Panc1 (cell line): ENCODE measurements at regions not wholly inside any gene's neighbourhood (a gene's known extent, or its start where the extent isn't known, plus 50 kb on each side); places are given as distances from the start of the nearest gene placed in this dataset.

Experiments
- ATAC-seq: fragments of 200-7000 bp; cut with Tn5 transposase; 2 replicates; pipeline ENCODE4 v1.9.1; 2020; ENCODE audit warnings: mild to moderate bottlenecking, moderate library complexity
- BruUV-seq: library from RNA; stranded (reverse); fragments of 400-500 nt; replicated peaks from 2 replicates; lab custom pipeline; 2021; lab: Mats Ljungman, UMichigan
- CTCF ChIA-PET: fragments of 300-600 bp; sonication (Branson Sonifier 250); formaldehyde crosslinking; loops from one replicate; lab custom pipeline; 2022; ENCODE audit warnings: antibody characterized with exemption; lab: Charles Lee
- POLR2A ChIA-PET: fragments of 300-600 bp; sonication (Branson Sonifier 250); formaldehyde crosslinking; loops from one replicate; lab custom pipeline; 2022; ENCODE audit warnings: antibody characterized with exemption; lab: Charles Lee
- DNase-seq: peaks from one replicate; pipeline ENCODE4 v3.0.0-alpha.2; 2010; ENCODE audit warnings: low read depth, low spot score
- H3K27ac ChIP-seq: 2 replicates; pipeline ENCODE4 v1.5.1; 2011; ENCODE audit warnings: mild to moderate bottlenecking, low read length, inconsistent platforms
- H3K27me3 ChIP-seq: fragments of 200-500 bp; sonication (Bioruptor generic); 2 replicates; pipeline ENCODE4 v1.6.0; 2014; ENCODE audit warnings: low read length, inconsistent platforms; ENCODE audit not compliant: control insufficient read depth, insufficient read depth
- H3K36me3 ChIP-seq: fragments of 200-500 bp; sonication (Bioruptor generic); 2 replicates; pipeline ENCODE4 v1.5.1; 2014; ENCODE audit warnings: inconsistent platforms, mild to moderate bottlenecking, low read length, moderate library complexity; ENCODE audit not compliant: control insufficient read depth, insufficient read depth
- H3K4me1 ChIP-seq: 2 replicates; pipeline ENCODE4 v1.5.1; 2011; ENCODE audit warnings: inconsistent platforms, mild to moderate bottlenecking, low read length, moderate library complexity; ENCODE audit not compliant: control insufficient read depth, insufficient read depth
- H3K4me3 ChIP-seq, 2 experiments: 2 replicates each; pipeline ENCODE4 v1.5.1; 2011 to 2012; ENCODE audit warnings: low read depth in 2 of 2, low read length in 2 of 2, mild to moderate bottlenecking in 2 of 2, inconsistent platforms in 1 of 2, moderate library complexity in 1 of 2
- H3K9me3 ChIP-seq: fragments of 200-500 bp; sonication (Bioruptor generic); 2 replicates; pipeline ENCODE4 v1.5.1; 2014; ENCODE audit warnings: low read depth, mild to moderate bottlenecking, inconsistent platforms, low read length, moderate library complexity; ENCODE audit not compliant: control insufficient read depth, insufficient read depth
- POLR2AphosphoS5 ChIP-seq: IDR thresholded peaks from 2 replicates; pipeline ENCODE4 v1.6.1; 2012; ENCODE audit warnings: mild to moderate bottlenecking, low read depth, low read length, moderate library complexity
- SIN3A ChIP-seq: IDR thresholded peaks from 2 replicates; pipeline ENCODE4 v1.6.1; 2012; ENCODE audit warnings: low read depth, mild to moderate bottlenecking, low read length, moderate library complexity, borderline replicate concordance; ENCODE audit not compliant: insufficient read depth
- TCF7L2 ChIP-seq: IDR thresholded peaks from 2 replicates; pipeline ENCODE4 v1.6.1; 2011; ENCODE audit warnings: mild to moderate bottlenecking, low read depth, low read length, inconsistent platforms
- in situ Hi-C: cut with HindIII; loops from 2 replicates; pipeline ENCODE4 v1.10.0; 2016; ENCODE audit warnings: low sequenced_read_pairs, low pct_unique_long_range_greater_than_20kb
- intact Hi-C: fragments of 100-400 bp; cut with micrococcal nuclease; formaldehyde crosslinking; loops from one replicate; pipeline ENCODE4 v1.10.0; 2022; ENCODE audit not compliant: unreplicated experiment
- TF ChIP-seq, protein P1 (sequence below): fragments of 450-650 bp; IDR thresholded peaks from 2 replicates; pipeline ENCODE4 v1.5.1; 2017; ENCODE audit warnings: mild to moderate bottlenecking
- TF ChIP-seq, protein P2 (sequence below), 2 experiments: IDR thresholded peaks; 2 replicates each; pipeline ENCODE4 v1.6.1; 2011 to 2012; ENCODE audit warnings: low read depth in 2 of 2, control low read depth in 1 of 2, low read length in 1 of 2, mild to moderate bottlenecking in 1 of 2, moderate library complexity in 1 of 2; ENCODE audit not compliant: insufficient read depth in 1 of 2

DNA sequence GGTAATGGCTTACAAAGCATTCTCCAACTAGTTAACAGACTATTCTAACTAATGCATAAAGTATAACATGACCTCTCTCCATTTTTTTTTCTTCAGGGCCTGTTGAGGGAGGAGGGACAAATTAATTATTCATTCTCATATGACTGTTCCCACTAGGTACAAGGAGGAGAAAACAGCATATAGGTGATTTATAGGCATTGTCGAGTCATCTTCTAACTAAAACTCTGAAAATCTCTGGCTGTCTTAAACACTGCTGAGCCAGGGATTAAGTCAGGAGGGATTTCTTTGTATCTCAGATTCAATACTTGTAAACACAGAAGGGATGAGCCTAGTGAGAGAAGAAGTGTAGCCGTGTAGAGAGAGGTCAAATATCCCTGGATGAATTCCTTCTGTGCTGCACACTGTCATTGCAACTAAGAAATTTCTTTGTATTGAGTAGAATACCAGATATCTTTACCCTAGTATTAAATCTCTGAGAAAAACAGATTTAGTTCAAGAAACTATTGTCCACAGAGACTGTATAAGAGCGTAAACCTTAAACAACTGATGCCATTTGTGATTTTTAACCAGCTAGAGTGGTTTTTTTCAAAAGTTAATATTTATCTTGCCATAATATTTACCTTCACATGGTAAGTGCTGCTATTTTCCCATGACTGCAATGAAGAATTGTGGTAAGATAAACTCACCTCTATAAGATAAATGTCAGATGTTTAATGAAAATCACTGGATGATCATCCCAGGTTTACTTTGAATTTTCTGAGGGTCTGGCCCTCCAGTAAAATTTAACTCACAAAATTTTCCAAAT lies 465.3 kb downstream of the RWDD3 start:
- DNase-seq (no peak), ATAC-seq (no peak)
- H3K27me3 ChIP-seq: no peaks in the 10 kb centered on the region
- TF ChIP-seq SIN3A (no peak), POLR2AphosphoS5 (no peak), TCF7L2 (no peak)
- TF ChIP-seq, protein P1, sequence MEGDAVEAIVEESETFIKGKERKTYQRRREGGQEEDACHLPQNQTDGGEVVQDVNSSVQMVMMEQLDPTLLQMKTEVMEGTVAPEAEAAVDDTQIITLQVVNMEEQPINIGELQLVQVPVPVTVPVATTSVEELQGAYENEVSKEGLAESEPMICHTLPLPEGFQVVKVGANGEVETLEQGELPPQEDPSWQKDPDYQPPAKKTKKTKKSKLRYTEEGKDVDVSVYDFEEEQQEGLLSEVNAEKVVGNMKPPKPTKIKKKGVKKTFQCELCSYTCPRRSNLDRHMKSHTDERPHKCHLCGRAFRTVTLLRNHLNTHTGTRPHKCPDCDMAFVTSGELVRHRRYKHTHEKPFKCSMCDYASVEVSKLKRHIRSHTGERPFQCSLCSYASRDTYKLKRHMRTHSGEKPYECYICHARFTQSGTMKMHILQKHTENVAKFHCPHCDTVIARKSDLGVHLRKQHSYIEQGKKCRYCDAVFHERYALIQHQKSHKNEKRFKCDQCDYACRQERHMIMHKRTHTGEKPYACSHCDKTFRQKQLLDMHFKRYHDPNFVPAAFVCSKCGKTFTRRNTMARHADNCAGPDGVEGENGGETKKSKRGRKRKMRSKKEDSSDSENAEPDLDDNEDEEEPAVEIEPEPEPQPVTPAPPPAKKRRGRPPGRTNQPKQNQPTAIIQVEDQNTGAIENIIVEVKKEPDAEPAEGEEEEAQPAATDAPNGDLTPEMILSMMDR: no peak
- TF ChIP-seq, protein P2, sequence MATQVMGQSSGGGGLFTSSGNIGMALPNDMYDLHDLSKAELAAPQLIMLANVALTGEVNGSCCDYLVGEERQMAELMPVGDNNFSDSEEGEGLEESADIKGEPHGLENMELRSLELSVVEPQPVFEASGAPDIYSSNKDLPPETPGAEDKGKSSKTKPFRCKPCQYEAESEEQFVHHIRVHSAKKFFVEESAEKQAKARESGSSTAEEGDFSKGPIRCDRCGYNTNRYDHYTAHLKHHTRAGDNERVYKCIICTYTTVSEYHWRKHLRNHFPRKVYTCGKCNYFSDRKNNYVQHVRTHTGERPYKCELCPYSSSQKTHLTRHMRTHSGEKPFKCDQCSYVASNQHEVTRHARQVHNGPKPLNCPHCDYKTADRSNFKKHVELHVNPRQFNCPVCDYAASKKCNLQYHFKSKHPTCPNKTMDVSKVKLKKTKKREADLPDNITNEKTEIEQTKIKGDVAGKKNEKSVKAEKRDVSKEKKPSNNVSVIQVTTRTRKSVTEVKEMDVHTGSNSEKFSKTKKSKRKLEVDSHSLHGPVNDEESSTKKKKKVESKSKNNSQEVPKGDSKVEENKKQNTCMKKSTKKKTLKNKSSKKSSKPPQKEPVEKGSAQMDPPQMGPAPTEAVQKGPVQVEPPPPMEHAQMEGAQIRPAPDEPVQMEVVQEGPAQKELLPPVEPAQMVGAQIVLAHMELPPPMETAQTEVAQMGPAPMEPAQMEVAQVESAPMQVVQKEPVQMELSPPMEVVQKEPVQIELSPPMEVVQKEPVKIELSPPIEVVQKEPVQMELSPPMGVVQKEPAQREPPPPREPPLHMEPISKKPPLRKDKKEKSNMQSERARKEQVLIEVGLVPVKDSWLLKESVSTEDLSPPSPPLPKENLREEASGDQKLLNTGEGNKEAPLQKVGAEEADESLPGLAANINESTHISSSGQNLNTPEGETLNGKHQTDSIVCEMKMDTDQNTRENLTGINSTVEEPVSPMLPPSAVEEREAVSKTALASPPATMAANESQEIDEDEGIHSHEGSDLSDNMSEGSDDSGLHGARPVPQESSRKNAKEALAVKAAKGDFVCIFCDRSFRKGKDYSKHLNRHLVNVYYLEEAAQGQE (IDR thresholded peaks at IDR 0.05; ENCODE audit: insufficient read depth in 1 of 2, low read depth in 2 of 2, low read length in 1 of 2): no peak
- BruUV-seq: no TSS peak
- in situ Hi-C loops: no loop called here
- H3K27ac ChIP-seq: no peak overlapping the region
- intact Hi-C loops: no loop called here
- H3K9me3 ChIP-seq: no peaks in the 10 kb centered on the region
- no peaks in the 10 kb centered on the region for H3K36me3 ChIP-seq
- no peaks in the 10 kb centered on the region for H3K4me1 ChIP-seq
- ChIA-PET CTCF (no interaction called here), POLR2A (no interaction called here)
- H3K4me3 ChIP-seq: no peak overlapping the region

- Histone ChIP-seq H3K4me1 (no peaks in the 10 kb centered on the region), H3K4me3 (no peak overlapping the region), H3K36me3 (no peaks in the 10 kb centered on the region), H3K27ac (no peak overlapping the region), H3K27me3 (no peaks in the 10 kb centered on the region), H3K9me3 (no peaks in the 10 kb centered on the region)
- intact Hi-C loops (no loop called here), in situ Hi-C loops (no loop called here)
- DNase-seq: no peak
- CTCF ChIA-PET: no interaction called here
- POLR2A ChIA-PET: interaction anchor here (0.6 kb wide), 1 partner anchor 9 kb away, joined by 3 read pairs; no protein-coding TSS in a partner anchor
- ATAC-seq: no peak
- no peak for TF ChIP-seq TCF7L2
- TF ChIP-seq, protein P2 (IDR thresholded peaks at IDR 0.05; ENCODE audit: insufficient read depth in 1 of 2, low read depth in 2 of 2, low read length in 1 of 2): no peak
- TF ChIP-seq SIN3A: no peak
- TF ChIP-seq POLR2AphosphoS5: no peak
- TF ChIP-seq, protein P1: no peak
- no TSS peak for BruUV-seq
Observed at GRCh38 chr1:95701450-95702173, 467.6 kb downstream of the RWDD3 start.
